HG02759 (cell line): ENCODE measurements at regions not wholly inside any gene's neighbourhood (a gene's known extent, or its start where the extent isn't known, plus 50 kb on each side); places are given as distances from the start of the nearest gene placed in this dataset.

Experiments
- ATAC-seq: cut with Tn5 transposase; IDR thresholded peaks from one replicate; pipeline ENCODE4 v1.9.1; 2021; ENCODE audit warnings: mild to moderate bottlenecking, moderate library complexity; ENCODE audit not compliant: unreplicated experiment

DNA sequence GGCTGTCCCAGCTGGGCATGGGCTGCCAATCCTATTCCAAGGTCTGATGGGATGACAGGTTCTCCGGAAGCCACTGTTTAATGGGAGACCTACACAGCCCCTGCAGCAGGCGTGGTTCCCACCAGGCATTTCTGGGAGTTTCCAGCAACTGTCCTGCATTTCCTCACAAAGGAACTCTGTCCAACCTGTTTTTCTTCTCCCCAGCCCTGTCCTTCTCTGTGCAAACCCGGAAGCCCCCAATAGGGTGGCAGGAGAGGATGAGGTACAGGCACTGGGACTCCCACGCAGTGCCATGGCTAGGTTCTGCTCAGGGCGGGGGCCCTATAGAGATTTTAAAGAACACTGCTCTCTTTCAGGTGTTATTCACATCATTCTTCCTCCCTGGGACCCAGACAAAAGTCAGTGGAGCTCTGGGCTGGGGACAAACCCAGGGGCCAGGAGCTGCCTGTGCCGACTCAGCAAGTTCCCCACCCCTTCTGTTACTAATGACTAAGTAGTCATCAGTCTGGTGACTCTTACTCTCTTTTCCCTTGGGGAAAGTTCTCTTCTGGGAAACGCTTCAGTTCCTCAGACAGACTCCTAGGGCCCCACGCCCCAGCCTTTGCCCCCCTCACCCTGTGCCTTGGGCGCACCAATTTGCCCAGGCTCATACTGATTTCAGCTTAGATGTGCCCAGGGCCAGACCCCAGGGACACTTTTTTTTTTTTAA lies 97.7 kb downstream of the CD47 start:
- peak; percentile 64 for ATAC-seq

DNA sequence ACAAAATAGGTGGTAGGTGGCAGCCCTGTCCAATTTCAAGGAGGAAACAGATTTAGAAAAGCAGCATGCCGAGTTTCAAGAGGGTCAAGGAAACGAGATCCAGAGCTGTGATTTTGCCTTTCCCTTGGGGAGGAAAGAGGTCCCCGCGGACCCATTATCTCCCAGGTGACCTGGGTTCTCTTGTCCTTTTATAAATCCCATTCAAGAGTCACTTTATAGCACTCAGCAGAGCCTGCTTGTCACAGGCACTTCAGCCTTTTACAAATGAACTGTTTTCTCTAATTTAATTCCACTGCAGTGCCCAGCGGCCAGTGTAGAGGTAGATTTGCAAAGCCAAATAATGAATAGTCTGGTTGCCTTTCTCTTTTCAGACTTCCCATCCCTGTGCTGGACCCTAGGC lies 99.9 kb downstream of the CD47 start:
- ATAC-seq: no peak

DNA sequence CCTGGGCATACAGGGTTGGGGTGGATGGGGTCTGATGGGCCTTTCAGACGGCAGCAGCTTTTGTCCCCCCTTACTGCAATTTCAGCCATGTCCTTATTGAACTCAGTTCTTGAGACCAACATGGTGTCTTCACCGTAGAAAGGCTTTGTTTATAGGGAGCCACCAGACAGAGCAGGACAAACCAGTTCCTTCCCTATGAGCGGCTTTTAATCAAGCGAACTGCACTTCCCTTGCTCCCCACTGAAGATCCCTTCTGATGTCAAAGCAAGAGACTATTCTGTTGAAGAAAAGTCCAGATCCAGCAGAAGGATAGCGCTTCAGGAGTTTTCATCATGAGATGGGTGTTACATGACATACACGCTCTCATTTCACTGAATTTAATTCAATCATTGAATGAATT lies 100.4 kb downstream of the CD47 start:
- no peak for ATAC-seq

DNA sequence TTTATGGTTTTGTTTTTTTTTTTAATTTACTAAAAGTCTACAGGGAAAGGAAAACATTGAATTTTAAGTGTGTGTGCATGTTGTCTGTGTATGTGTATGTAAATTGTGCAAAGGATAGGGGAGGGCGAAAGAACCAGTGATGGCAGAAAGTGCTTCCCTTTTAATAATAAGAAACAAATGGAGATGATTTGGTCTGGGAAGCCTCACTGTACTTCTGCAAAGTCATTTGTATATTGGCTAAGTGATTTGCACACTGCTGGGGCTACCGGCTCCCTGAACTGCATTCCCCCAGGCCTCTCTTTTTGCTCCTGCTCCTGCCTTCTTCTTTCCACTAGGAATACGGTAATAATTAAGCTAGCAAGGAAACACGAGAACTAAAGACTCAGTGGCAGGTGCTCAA lies 101.2 kb downstream of the CD47 start:
- no peak for ATAC-seq

DNA sequence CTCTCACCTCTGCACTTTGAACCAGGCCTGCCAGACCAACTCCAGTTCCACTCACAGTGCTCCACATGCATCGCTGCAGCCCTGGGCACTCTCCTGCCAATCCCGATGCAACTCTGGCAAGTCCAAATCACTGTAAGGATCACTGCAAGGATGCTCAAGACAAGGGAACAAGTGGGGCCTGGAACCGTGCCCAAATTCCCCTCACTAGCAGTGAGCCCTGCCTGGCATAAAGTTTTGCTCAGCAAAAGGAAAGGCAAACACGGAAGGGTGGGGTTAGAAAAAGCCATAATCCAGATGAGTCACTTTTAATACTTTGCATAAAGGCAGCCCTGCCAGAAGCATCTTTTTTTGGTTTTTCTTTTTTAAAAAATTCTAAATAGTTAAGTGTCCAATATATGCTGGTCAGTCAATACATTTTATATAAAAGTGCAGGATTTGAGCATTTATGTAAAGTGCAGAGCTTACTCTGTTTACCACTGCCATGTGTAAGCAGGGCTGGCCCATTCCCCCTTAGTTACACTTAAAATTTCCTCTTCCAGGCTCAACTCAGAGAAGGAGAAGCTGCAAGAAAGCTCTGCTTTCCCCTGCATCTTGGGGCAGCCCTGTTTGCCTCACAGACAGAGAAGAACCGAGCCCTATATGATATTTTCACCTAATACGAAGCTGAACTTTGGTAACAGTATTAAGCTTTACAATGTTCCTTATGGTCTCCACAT lies 102.2 kb downstream of the CD47 start:
- no peak for ATAC-seq

DNA sequence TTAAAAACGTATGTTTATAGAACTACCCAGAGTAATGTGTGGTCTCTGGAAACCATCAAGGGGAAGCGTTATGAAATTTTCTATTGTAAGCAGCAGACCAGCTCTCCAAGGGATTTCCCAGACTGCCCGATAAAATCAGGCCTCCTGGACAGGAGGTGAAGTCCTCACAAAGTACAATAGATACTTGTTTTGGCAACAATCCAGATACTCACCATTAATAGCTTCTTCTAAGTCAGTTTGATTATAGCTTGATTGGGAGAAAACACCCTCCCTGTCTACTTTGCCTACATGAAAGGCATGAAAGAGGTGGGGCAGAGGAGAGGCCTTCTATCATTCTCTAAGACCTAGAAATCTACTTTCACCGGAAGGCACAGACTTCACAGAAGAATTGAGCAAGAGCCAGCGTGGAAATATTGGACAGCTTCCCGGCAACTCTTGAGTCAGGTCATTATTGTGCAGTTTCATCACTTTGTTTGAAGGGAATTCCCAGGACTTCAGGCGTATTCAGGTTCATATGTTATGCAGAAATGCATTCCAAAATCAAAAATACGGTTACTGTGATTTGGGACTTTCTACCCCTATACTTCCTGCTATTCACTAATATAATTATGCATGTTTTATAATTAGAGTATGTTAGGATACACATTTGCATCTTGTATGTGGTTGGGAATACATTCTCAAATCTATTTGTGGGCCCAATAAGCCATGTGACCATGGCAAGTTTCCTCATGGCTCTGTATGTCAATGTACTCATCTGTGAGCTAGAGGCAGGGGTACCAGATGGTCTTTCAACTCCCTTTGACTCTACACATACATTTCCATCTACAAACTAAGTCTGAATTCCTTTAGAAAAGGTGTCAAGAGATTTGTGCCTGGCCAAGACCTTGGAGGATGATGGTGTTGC lies 103.5 kb downstream of the CD47 start:
- ATAC-seq: no peak

DNA sequence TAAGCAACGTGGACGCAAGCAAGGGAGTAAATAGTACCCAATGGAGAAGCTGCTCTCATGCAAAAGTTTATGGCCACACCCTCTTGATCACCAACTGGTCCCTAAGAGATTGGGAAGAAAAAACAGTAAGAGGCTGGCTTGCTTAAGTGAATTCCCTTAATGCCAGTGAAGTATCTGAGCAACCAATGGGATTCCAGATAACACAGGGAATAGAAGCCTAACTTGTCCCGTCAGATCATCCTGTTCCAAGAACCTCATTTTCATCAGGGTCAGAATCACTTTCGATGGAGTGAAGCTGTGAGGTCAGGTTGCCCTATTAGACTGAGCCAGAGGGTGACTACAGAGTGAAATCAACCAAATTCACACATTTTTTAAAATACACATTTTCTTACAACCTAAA lies 104.3 kb downstream of the CD47 start:
- no peak for ATAC-seq

DNA sequence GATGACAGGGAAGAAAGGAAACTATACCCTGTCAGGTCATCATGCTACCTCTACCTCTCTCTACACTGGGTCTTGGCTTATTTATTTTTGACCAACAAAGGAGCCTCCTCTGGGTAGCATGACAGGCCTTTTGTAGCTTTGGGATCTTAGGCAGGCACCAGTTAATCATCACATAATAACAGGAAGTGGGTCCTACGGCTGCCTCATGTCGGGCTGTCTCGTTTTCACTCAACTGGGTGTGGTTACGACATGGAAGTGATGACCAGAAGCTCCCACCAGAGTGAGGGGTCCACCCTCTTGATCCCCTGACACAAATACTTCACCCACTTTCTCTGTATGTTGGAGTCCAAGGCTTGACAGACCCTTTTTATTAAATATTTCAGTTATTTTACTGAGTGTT lies 105.3 kb downstream of the CD47 start:
- peak; percentile 99 for ATAC-seq

DNA sequence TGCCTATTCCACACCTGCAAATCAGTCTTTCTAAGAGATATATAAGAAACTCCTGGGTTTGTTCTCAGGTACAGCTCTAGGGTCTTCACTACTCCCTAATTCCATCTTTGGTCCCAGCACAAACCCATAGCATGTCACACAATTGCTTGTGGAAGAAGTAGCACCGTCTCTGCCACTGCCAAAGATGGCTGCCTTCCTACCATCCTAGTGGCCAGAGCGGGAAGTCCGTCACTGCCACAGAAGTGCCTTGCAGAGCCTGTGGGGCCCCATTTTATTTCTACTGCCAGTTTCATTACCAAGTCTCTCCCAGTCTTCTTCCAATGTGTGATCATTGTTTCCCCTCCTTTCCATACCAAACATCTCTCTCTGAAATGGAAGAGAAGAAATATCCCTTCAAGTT lies 107.6 kb downstream of the CD47 start:
- no peak for ATAC-seq

DNA sequence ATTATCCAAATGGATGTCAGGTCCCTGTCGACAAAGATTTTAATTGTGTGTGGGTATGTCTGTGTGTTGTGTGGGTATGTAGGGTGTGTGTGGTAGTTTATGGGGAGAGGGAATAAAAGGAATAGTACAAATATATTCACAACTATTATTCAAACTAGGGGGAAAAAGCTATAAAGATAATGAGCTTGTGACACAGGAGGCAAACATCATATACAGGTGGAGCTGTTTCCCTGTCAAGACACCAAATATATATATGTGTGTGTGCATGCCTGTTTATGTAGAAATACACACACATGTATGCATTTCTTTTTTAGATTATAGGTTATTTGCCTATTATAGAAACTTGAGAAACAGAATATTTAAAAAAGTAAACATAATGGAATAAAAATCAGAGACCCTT lies 108.7 kb downstream of the CD47 start:
- ATAC-seq: no peak

DNA sequence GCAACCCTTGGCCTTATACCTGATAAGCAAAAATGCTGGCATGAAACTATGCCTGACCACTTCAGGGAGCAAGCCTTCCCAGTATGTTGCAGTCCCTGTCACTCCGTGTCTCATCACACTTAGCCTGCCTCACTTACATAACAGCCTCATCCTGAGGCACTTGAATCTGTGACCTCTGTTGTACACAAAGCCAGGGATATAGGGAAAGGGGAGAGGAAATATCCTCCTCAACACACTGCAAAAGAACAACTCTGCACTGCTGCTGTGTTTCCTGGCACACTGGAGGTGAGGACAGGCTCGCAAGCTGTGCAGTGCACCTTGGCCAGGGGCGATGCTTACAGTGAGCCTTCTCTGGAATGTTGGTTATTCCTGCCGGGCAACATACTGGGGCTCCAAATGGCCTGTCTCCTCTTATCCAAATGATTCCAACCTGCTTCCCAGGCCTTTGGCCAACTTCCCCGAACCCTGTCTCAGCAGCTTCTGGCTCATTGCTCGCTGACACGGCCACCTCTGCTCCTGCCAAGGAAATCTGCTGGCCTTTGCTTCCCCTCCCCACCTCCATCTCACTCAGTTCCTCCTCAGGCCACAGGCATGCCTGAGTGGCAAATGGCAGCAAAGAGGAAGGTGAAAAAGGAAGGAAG lies 109.2 kb downstream of the CD47 start:
- ATAC-seq: no peak

DNA sequence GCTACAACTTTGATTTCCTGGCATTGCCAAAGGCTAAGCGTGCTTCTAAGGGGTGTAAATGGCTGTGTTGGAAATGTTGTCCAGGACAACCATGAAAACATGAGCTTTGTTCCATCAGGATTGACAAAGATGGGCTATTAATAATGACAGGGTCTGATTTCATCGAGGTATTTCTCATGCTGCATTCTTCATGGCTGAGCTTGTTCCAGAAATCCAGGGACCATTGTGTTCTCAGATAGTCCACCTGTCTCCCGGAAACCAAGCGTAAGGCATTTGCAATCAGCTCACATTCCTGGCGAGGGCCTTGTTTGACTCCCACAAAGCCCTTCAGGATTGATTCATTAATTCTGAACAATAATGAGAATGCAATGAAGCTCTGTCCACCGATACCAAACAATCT lies 111.3 kb downstream of the CD47 start:
- no peak for ATAC-seq

DNA sequence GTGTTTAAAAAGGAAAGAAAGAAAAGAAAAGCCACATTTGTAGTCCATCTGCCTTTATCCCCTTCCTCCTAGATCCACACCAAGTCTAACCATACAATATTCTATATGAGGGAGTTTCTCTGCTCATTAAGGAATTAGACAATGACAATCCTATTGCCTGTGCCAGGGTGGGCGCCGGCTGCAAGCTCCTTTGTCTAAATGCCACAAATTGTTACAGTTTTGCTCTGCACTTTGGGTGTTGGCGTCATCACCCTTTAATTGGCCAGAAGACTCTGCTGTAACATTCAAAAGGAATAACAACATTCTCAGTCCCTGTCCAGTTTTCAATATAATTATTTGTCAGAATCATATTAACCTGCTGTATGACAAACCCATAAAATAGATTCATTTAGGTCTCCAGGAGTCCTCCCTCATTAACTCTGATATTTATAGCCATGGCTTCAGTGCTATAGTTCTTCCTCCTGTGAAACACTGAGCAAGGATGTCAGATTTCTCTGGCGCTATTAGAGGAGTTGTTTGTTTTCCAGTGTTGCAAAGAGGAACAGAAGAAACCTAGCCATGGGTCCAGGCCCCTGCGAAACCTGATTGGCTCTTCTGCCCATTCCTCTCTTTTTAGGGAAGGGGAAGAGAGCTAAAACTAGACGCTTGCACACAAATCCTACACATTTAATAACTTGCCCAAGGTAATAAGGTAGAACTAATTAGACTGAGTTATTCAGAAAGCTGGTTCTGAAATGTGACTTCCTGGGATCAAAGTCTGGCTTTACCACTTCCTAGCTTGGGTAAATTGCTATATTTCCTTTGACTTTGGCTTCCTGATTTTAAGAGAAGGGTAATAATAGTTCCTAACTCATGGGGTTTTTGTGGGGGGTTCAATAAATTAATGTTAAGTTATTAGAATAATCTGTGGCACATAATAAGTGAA lies 112.4 kb downstream of the CD47 start:
- ATAC-seq: no peak

DNA sequence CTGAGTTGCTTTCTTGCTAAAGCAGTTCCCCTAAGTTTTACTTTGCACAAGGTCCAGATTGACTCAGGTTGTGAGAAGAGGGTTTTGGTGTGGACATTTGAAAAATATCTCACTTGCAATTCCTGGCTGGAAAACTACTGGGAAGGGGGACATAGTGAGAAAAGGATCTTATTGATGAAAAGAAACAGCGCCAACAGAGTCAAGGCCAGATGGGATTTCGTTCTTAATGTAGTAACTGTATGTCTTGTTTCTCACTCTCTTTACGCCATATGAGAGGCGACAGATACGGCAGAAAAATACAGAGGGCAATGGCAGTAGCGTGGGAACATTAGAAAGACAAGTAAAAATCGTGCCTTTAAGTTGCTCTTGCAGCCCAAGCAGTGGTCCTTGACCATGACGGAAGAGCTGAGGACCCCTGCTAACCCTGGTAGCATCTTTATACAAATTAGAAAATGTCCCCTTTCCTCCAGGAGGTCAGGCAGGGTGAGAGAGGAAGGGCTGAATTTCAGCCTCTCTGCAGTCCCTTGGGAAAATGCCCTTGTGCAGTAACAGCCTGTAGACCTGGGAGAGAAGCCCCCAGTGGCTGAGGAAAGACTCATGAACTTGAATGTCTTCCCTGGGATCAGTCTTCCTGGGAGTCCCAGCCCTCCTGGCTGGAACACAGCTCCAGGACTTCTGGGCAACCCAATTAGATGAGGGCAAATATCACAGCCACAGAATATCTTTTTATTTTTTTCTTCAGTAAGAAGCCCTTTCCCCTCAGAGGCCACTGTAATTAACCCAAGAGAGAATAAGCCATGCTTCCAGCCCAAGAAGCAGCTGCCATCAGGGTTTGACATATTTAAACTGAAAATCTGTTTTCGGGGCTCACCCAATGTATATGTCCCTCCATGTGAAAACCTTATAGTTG lies 113.4 kb downstream of the CD47 start:
- no peak for ATAC-seq

DNA sequence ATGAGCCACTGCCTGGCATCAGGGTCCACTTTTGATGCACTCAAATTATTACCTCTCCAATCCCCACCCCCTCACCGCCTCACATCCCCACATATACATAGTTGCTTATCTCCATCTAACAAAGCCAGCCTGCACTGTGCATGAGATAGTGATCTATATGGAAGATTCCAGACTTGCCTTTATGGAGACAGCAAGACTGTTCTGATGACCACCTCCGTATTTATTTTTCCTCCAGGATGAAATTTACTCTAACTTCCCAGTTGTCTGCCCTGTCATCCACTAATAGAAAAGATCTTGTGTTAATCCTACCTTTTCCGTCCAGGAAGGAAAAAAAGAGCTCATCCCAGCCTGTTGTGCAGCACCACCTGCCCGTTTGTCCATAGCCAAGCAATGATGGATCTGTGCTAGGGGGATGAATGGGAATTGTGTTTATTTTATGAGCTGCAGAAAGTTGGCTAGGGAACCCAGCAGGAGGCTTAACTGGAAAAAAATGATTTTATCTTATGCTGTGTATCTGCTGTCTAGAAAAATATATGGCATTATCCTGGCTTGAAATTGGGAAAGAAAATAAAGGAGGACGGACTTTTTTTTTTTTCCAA lies 114.5 kb downstream of the CD47 start:
- no peak for ATAC-seq

DNA sequence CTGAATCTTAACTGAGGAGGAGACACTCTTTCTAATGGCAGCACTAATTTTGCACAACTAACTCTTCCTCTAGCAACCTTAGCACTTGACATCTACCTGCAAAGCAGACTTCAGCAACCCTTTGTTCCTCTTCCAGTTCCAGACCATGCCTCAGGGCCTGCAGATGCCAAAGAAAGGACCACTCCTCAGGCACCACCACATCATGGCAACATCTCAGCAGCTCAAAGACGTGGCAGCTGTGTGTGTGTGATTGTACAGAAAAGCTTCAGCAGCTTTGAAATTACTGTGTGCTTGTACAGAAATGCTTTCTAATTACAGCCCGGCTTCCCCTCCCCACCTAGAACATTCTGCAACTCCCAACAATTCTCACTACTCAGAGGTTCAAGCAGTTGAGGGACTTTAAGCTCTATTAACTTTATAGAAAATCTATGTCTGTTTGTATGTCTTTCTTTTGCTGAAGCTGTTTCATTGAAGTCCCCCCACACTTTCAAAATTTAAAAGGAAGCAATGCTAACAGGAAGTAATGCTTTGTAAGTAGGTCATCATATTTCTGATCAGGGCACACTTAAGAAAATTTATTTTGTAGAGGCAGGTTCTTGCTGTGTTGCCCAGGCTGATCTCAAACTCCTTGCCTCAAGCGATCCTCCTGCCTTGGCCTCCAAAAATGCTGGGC lies 115.2 kb downstream of the CD47 start:
- no peak for ATAC-seq

DNA sequence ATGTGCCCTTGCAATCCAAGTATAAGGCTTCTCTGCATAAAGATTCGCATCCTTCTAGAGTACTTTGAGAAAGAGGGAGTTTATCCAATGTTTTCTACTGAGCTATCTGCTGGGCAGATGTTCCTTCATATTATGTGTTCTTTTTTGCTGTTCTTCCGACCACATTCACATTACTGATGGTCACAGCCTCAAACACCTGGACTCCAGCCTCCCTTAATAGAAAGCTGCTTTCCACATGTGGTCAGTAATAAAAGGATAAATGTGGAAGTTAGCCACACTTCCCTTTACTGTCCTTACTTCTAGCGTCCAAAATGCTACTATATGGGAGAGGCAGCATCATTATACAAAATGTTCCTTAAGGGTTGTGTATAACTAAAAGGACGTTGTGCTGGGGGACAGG lies 116.9 kb downstream of the CD47 start:
- ATAC-seq: no peak

DNA sequence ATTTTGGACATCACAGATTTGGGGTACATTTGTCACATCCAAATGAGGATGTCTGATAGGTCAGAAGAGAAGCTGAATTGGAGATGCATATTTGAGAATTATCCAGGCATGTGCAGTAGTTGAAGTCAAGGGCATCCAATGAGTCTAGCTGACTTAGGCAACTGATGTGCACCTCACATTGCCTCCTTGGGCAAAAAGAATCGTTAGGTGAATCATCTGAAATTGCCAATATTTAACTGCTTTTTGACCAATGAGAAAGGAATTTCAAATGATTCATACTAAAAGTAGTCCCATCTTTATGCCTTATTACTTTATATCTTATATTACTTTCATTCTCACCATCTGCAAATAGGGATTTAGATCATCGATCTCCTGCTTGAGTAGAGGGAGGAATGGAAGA lies 117.7 kb downstream of the CD47 start:
- no peak for ATAC-seq
